ENCODE measurements at regions not wholly inside any gene's neighbourhood (a gene's known extent, or its start where the extent isn't known, plus 50 kb on each side); places are given as distances from the start of the nearest gene placed in this dataset.

DNA sequence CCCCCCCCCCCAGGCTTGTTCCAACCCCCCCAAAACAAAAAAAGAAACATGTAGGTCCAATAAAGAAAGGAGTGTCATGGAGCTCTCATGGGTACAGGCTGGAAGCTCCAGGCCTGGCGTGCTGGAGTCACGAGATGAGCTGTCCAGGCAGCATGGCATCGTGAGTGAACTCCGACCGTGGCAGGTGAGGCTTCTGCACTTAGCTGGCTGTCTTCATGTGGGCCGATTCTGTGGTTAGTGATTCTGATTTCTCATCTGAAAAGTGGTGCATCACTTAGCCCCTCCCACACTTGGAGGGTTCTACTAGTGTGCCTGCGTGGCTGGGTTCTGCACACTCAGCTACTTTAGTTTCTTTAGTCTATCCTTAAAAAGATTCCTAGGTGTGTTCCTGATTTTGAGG is 126.4 kb upstream of the MGAT5 start:
- H3K4me1 ChIP-seq (ENCODE audit: insufficient read depth, low read length) = peaks cover 10% of the 10 kb centered on the region
- no peak overlapping the region for H3K27ac ChIP-seq (ENCODE audit: low read depth, low read length)
- H4K20me1 ChIP-seq (ENCODE audit: insufficient read depth, low read length) = peaks cover 24% of the 10 kb centered on the region
- TF ChIP-seq, protein P1, sequence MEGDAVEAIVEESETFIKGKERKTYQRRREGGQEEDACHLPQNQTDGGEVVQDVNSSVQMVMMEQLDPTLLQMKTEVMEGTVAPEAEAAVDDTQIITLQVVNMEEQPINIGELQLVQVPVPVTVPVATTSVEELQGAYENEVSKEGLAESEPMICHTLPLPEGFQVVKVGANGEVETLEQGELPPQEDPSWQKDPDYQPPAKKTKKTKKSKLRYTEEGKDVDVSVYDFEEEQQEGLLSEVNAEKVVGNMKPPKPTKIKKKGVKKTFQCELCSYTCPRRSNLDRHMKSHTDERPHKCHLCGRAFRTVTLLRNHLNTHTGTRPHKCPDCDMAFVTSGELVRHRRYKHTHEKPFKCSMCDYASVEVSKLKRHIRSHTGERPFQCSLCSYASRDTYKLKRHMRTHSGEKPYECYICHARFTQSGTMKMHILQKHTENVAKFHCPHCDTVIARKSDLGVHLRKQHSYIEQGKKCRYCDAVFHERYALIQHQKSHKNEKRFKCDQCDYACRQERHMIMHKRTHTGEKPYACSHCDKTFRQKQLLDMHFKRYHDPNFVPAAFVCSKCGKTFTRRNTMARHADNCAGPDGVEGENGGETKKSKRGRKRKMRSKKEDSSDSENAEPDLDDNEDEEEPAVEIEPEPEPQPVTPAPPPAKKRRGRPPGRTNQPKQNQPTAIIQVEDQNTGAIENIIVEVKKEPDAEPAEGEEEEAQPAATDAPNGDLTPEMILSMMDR (IDR thresholded peaks at IDR 0.05; ENCODE audit: extremely low read depth, low read depth, low read length) = no peak
- no peaks in the 10 kb centered on the region for H3K9me3 ChIP-seq (ENCODE audit: low read depth, low read length)
- no peak overlapping the region for H3K4me2 ChIP-seq (ENCODE audit: insufficient read depth, low read length)
- no peak for DNase-seq (ENCODE audit: insufficient read length, low spot score, missing footprints)
- H3K27me3 ChIP-seq (ENCODE audit: insufficient read depth, low read length) = no peaks in the 10 kb centered on the region
- peaks cover 66% of the 10 kb centered on the region for H3K79me2 ChIP-seq (ENCODE audit: insufficient read depth, low read length)
- H3K4me3 ChIP-seq (ENCODE audit: insufficient read depth, low read length) = no peak overlapping the region
- no peaks in the 10 kb centered on the region for H3K36me3 ChIP-seq (ENCODE audit: insufficient read depth, low read length)
- H2AFZ ChIP-seq (ENCODE audit: low read length) = no peak overlapping the region

DNA sequence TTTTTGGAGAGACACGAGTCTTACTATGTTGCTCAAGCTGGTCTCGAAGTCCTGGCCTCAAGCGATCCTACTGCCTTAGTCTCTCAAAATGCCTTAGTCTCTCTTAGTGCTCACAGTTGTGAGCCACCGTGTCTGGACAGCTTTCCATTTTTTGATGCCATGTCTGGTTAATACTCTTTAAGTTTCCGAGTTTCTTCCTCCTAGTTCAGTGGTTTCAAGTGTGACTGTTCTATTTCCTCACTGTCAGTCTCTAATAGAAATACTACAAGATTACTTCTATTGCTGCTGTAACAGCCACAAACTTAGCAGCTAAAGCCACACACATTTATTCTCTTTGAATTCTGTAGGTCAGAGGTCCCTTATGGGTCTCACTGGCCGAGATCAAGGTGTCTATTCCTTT is 125.1 kb upstream of the MGAT5 start:
- H3K4me2 ChIP-seq (ENCODE audit: insufficient read depth, low read length) = no peak overlapping the region
- no peak overlapping the region for H2AFZ ChIP-seq (ENCODE audit: low read length)
- no peak for DNase-seq (ENCODE audit: insufficient read length, low spot score, missing footprints)
- H4K20me1 ChIP-seq (ENCODE audit: insufficient read depth, low read length) = peaks cover 19% of the 10 kb centered on the region
- no peak overlapping the region for H3K4me3 ChIP-seq (ENCODE audit: insufficient read depth, low read length)
- H3K79me2 ChIP-seq (ENCODE audit: insufficient read depth, low read length) = peaks cover 60% of the 10 kb centered on the region
- TF ChIP-seq, protein P1 (IDR thresholded peaks at IDR 0.05; ENCODE audit: extremely low read depth, low read depth, low read length) = no peak
- H3K27me3 ChIP-seq (ENCODE audit: insufficient read depth, low read length) = no peaks in the 10 kb centered on the region
- H3K36me3 ChIP-seq (ENCODE audit: insufficient read depth, low read length) = no peaks in the 10 kb centered on the region
- no peaks in the 10 kb centered on the region for H3K9me3 ChIP-seq (ENCODE audit: low read depth, low read length)
- H3K27ac ChIP-seq (ENCODE audit: low read depth, low read length) = no peak overlapping the region
- H3K4me1 ChIP-seq (ENCODE audit: insufficient read depth, low read length) = peaks cover 10% of the 10 kb centered on the region

DNA sequence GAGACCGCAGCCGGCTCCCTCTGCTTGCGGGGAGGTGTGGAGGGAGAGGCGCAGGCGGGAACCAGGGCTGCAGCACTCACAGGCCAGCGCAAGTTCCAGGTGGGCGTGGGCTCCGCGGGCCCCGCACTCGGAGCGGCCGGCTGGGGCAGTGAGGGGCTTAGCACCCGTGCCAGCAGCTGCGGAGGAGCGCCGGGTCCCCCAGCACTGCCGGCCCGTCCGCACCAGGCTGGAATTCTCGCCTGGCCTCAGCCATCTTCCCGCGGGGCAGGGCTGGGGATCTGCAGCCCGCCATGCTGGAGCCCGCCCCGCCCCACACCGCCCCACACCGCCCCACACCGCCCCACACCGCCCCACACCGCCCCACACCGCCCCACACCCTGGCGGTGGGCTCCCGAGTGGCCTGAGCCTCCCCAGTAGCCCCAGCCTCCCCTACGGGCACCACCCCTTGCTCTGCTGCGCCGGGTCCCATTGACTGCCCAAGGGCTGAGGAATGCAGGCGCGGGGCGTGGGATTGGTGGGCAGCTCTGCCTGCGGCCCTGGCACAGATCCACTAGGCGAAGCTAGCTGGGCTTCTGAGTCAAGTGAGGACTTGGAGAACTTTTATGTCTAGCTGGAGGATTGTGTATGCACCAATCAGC is 123.9 kb upstream of the MGAT5 start:
- Histone ChIP-seq H4K20me1 (ENCODE audit: insufficient read depth, low read length) (peaks cover 9% of the 10 kb centered on the region), H2AFZ (ENCODE audit: low read length) (no peak overlapping the region), H3K79me2 (ENCODE audit: insufficient read depth, low read length) (peaks cover 58% of the 10 kb centered on the region), H3K4me2 (ENCODE audit: insufficient read depth, low read length) (no peak overlapping the region), H3K27ac (ENCODE audit: low read depth, low read length) (no peak overlapping the region), H3K4me1 (ENCODE audit: insufficient read depth, low read length) (peaks cover 3% of the 10 kb centered on the region), H3K27me3 (ENCODE audit: insufficient read depth, low read length) (no peaks in the 10 kb centered on the region), H3K4me3 (ENCODE audit: insufficient read depth, low read length) (no peak overlapping the region), H3K9me3 (ENCODE audit: low read depth, low read length) (no peaks in the 10 kb centered on the region), H3K36me3 (ENCODE audit: insufficient read depth, low read length) (no peaks in the 10 kb centered on the region)
- no peak for DNase-seq (ENCODE audit: insufficient read length, low spot score, missing footprints)
- TF ChIP-seq, protein P1 (IDR thresholded peaks at IDR 0.05; ENCODE audit: extremely low read depth, low read depth, low read length) = no peak

DNA sequence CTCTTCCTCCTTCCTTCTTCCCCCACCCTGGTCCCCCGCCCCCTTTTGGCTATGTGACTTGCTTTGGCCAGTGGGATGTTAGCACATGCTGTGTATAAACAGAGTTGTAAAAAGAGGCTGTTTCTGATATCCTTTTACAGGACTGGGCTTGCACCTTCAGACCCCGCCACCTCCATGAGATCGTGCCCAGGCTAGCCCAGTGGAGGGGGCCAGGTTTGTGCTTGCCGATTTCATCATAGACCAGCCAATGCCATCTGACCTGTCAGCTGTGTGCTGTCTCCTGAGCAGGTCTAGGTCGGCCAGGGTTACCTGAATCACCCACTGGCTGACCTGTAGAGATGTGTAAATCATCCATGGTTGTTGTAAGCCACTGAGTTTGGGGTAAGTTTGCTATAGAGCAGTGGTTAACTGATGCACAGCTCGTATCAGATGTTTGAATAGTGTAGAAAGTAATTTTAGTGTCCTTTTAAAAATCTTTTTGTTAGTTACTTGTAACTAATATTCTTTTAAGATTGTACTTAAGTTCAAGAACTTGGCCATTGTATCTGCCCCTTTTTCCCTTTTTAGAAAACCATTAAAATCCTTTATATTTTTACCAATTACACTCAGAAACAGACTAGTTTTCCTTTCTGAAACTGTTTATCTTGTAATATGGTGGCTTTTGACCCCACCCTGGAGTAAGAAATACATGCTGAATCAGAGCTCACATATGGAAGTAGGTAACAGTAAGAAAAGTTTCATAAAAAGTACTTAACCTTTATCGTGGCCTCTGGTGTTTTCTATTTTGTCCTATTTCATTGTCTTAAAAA is 122.0 kb upstream of the MGAT5 start:
- peaks cover 8% of the 10 kb centered on the region for H3K4me1 ChIP-seq (ENCODE audit: insufficient read depth, low read length)
- H3K4me3 ChIP-seq (ENCODE audit: insufficient read depth, low read length) = no peak overlapping the region
- no peak overlapping the region for H2AFZ ChIP-seq (ENCODE audit: low read length)
- no peak overlapping the region for H3K4me2 ChIP-seq (ENCODE audit: insufficient read depth, low read length)
- H3K27ac ChIP-seq (ENCODE audit: low read depth, low read length) = no peak overlapping the region
- TF ChIP-seq, protein P1 (IDR thresholded peaks at IDR 0.05; ENCODE audit: extremely low read depth, low read depth, low read length) = no peak
- peak; percentile 71 for DNase-seq (ENCODE audit: insufficient read length, low spot score, missing footprints)
- no peaks in the 10 kb centered on the region for H3K9me3 ChIP-seq (ENCODE audit: low read depth, low read length)
- peaks cover 2% of the 10 kb centered on the region for H4K20me1 ChIP-seq (ENCODE audit: insufficient read depth, low read length)
- H3K36me3 ChIP-seq (ENCODE audit: insufficient read depth, low read length) = no peaks in the 10 kb centered on the region
- H3K27me3 ChIP-seq (ENCODE audit: insufficient read depth, low read length) = no peaks in the 10 kb centered on the region
- peaks cover 53% of the 10 kb centered on the region for H3K79me2 ChIP-seq (ENCODE audit: insufficient read depth, low read length)
